Ishikawa (cell line): ENCODE measurements at regions not wholly inside any gene's neighbourhood (a gene's known extent, or its start where the extent isn't known, plus 50 kb on each side); places are given as distances from the start of the nearest gene placed in this dataset.

Experiments used
- CEBPB ChIP-seq: IDR thresholded peaks from 2 replicates; pipeline ENCODE4 v1.6.1; 2012
- CREB1 ChIP-seq: IDR thresholded peaks from 2 replicates; pipeline ENCODE4 v1.6.1; 2012; ENCODE audit warnings: low read depth
- EGR1 ChIP-seq: IDR thresholded peaks from 2 replicates; pipeline ENCODE4 v1.6.1; 2012
- EP300 ChIP-seq: IDR thresholded peaks from 2 replicates; pipeline ENCODE4 v1.6.1; 2012; ENCODE audit warnings: borderline replicate concordance
- MAX ChIP-seq: IDR thresholded peaks from 2 replicates; pipeline ENCODE4 v1.6.1; 2012
- NFIC ChIP-seq: IDR thresholded peaks from 2 replicates; pipeline ENCODE4 v1.6.1; 2012
- RAD21 ChIP-seq: IDR thresholded peaks from 2 replicates; pipeline ENCODE4 v1.6.1; 2012; ENCODE audit warnings: low read depth
- TAF1 ChIP-seq: IDR thresholded peaks from 2 replicates; pipeline ENCODE4 v1.6.1; 2012; ENCODE audit warnings: low read depth, mild to moderate bottlenecking
- TCF12 ChIP-seq: IDR thresholded peaks from 2 replicates; pipeline ENCODE4 v1.6.1; 2012; ENCODE audit warnings: low read depth
- TEAD4 ChIP-seq: IDR thresholded peaks from 2 replicates; pipeline ENCODE4 v1.6.1; 2012
- USF1 ChIP-seq: IDR thresholded peaks from 2 replicates; pipeline ENCODE4 v1.6.1; 2012
- YY1 ChIP-seq: IDR thresholded peaks from 2 replicates; pipeline ENCODE4 v1.6.1; 2012; ENCODE audit warnings: low read depth
- ZBTB7A ChIP-seq: IDR thresholded peaks from 2 replicates; pipeline ENCODE4 v1.6.1; 2012; ENCODE audit warnings: low read depth
- TF ChIP-seq, protein P1 (sequence below): IDR thresholded peaks from 2 replicates; pipeline ENCODE4 v1.6.1; 2012; ENCODE audit warnings: low read depth, mild to moderate bottlenecking

DNA sequence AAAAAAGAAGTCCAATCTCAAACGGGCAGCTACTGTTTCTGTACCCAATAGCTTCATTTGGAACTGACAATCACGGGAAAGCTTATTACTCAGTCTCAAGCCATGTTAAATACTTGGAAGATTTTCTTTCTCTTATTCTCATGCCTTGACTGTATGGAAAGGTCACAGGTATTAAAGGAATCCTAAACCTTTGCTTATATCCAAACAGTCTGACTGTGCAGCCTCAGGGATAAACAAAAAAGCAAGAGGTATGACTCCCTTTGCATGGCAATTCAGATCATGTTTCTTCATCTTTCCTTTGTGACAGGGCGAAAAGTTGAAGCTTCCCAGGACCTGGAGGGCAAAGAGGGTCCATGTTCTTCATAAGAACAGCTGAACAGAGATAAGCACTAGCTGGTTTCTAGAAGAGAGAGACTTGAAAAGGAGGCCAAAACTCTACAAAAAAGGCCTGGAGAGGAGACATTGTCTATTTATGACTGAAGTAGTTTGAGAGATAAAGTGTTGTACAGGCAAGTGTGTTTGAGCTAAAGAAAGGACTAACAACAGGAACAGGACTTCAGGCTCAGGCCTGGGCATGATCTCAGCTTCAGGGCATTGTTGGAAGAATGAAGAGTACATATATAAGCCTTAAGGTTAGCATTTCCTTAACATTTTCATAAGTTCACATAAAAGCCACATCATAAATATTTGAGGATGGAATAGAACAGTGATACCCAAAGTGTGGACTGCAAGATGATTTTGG is 231.0 kb upstream of the THRB start:
- TF ChIP-seq RAD21 (no peak), YY1 (no peak), TAF1 (no peak), EGR1 (no peak), MAX (no peak), CEBPB (no peak), EP300 (no peak), TEAD4 (no peak), ZBTB7A (no peak), TCF12 (no peak), NFIC (no peak), USF1 (no peak), CREB1 (no peak)
- TF ChIP-seq, protein P1, sequence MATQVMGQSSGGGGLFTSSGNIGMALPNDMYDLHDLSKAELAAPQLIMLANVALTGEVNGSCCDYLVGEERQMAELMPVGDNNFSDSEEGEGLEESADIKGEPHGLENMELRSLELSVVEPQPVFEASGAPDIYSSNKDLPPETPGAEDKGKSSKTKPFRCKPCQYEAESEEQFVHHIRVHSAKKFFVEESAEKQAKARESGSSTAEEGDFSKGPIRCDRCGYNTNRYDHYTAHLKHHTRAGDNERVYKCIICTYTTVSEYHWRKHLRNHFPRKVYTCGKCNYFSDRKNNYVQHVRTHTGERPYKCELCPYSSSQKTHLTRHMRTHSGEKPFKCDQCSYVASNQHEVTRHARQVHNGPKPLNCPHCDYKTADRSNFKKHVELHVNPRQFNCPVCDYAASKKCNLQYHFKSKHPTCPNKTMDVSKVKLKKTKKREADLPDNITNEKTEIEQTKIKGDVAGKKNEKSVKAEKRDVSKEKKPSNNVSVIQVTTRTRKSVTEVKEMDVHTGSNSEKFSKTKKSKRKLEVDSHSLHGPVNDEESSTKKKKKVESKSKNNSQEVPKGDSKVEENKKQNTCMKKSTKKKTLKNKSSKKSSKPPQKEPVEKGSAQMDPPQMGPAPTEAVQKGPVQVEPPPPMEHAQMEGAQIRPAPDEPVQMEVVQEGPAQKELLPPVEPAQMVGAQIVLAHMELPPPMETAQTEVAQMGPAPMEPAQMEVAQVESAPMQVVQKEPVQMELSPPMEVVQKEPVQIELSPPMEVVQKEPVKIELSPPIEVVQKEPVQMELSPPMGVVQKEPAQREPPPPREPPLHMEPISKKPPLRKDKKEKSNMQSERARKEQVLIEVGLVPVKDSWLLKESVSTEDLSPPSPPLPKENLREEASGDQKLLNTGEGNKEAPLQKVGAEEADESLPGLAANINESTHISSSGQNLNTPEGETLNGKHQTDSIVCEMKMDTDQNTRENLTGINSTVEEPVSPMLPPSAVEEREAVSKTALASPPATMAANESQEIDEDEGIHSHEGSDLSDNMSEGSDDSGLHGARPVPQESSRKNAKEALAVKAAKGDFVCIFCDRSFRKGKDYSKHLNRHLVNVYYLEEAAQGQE, result no peak
